Keratinocyte (primary cell): ENCODE measurements at regions not wholly inside any gene's neighbourhood (a gene's known extent, or its start where the extent isn't known, plus 50 kb on each side); places are given as distances from the start of the nearest gene placed in this dataset.

Source experiments
- DNase-seq: peaks from one replicate; pipeline ENCODE4 v3.0.0-alpha.2; 2011; ENCODE audit warnings: low read depth, missing footprints, low spot score
- FAIRE-seq: peaks from 2 replicates; lab custom pipeline; 2011; peaks lifted over from hg19 to GRCh38; lab: Jason Lieb, UNC
- H2AFZ ChIP-seq: 2 replicates; pipeline ENCODE4 v1.6.0; 2012; ENCODE audit warnings: low read length, control low read depth, inconsistent platforms; ENCODE audit not compliant: control insufficient read depth
- H3K27ac ChIP-seq: 2 replicates; pipeline ENCODE4 v1.5.1; 2011; ENCODE audit warnings: low read length; ENCODE audit not compliant: control insufficient read depth, insufficient read depth
- H3K27me3 ChIP-seq: 3 replicates; pipeline ENCODE4 v1.6.0; 2011; ENCODE audit warnings: low read length; ENCODE audit not compliant: control insufficient read depth, insufficient read depth; ENCODE audit errors: extremely low read depth
- H3K36me3 ChIP-seq, 2 experiments: 2 replicates in 1 of 2; 3 replicates in 1 of 2; pipeline ENCODE4 v1.5.1; 2011; ENCODE audit warnings: low read length in 2 of 2, mild to moderate bottlenecking in 1 of 2; ENCODE audit not compliant: control insufficient read depth in 2 of 2, insufficient read depth in 2 of 2; ENCODE audit errors: extremely low read depth in 1 of 2
- H3K4me1 ChIP-seq: 3 replicates; pipeline ENCODE4 v1.5.1; 2011; ENCODE audit warnings: low read length; ENCODE audit not compliant: control insufficient read depth, insufficient read depth; ENCODE audit errors: extremely low read depth
- H3K4me2 ChIP-seq: 3 replicates; pipeline ENCODE4 v1.6.0; 2011; ENCODE audit warnings: low read depth, low read length; ENCODE audit not compliant: control insufficient read depth, insufficient read depth; ENCODE audit errors: extremely low read depth
- H3K4me3 ChIP-seq, 3 experiments: fragments of 200-600 bp in 1 of 3; sonication (generic) in 1 of 3; 2 replicates in 2 of 3; 3 replicates in 1 of 3; pipeline ENCODE4 v1.5.1; 2011 to 2016; ENCODE audit warnings: low read length in 3 of 3, mild to moderate bottlenecking in 3 of 3, control low read depth in 2 of 3, inconsistent platforms in 1 of 3, low read depth in 1 of 3, mixed read lengths in 1 of 3, mixed run types in 1 of 3, moderate library complexity in 1 of 3; ENCODE audit not compliant: control insufficient read depth in 2 of 3, insufficient read depth in 2 of 3; ENCODE audit errors: extremely low read depth in 1 of 3
- H3K79me2 ChIP-seq: 2 replicates; pipeline ENCODE4 v1.6.0; 2012; ENCODE audit warnings: low read length; ENCODE audit not compliant: control insufficient read depth, insufficient read depth
- H3K9ac ChIP-seq: 3 replicates; pipeline ENCODE4 v1.6.0; 2011; ENCODE audit warnings: low read length; ENCODE audit not compliant: control insufficient read depth, insufficient read depth; ENCODE audit errors: extremely low read depth
- H3K9me1 ChIP-seq: 3 replicates; pipeline ENCODE4 v1.6.0; 2011; ENCODE audit warnings: low read length; ENCODE audit not compliant: control insufficient read depth, insufficient read depth; ENCODE audit errors: extremely low read depth
- H3K9me3 ChIP-seq: 2 replicates; pipeline ENCODE4 v1.5.1; 2012; ENCODE audit warnings: low read depth, low read length; ENCODE audit not compliant: control insufficient read depth
- H4K20me1 ChIP-seq: 3 replicates; pipeline ENCODE4 v1.6.0; 2011; ENCODE audit warnings: low read length; ENCODE audit not compliant: control insufficient read depth, insufficient read depth; ENCODE audit errors: extremely low read depth
- CTCF ChIP-seq, 3 experiments: IDR thresholded peaks in 1 of 3; conservative IDR thresholded peaks in 1 of 3; optimal IDR thresholded peaks in 1 of 3; 2 replicates in 2 of 3; 3 replicates in 1 of 3; pipeline versions ENCODE3 to v1.5.1; 2011; ENCODE audit warnings: low read length in 3 of 3, mild to moderate bottlenecking in 3 of 3, moderate library complexity in 2 of 3, control low read depth in 1 of 3, inconsistent platforms in 1 of 3; ENCODE audit not compliant: insufficient read depth in 2 of 3; ENCODE audit errors: extremely low read depth in 1 of 3
- EZH2 ChIP-seq: IDR thresholded peaks from one replicate; pipeline ENCODE4 v1.6.1; 2012; ENCODE audit warnings: inconsistent platforms, mild to moderate bottlenecking, low read length, moderate library complexity
- dilution Hi-C: fragments of 300-500 bp; cut with MboI; formaldehyde crosslinking; loops from one replicate; pipeline ENCODE4 v1.7.0; 2020; ENCODE audit warnings: low sequenced_read_pairs; ENCODE audit not compliant: extremely low pct_ligation_motif_present

DNA sequence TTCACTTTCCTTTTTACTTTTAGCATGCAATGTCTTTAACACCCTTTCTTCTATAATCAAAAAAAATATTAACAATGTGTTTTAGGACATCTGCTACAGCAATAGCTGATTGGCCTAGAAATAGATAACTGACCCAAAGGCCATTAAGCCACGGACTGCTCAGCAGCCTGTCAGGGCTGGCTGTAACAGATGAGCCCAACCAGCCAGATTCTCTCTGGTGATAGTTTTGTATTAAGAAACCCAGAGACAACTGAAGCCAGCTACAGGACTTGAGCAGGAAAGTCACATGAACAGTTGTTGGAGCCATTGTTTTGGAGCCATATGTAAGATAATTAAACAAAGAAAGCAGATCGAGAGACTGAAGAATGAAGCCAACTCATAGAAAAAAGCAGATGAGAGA, 80.3 kb downstream of the DDIT4L start:
- Histone ChIP-seq H3K27ac (no peak overlapping the region), H3K4me2 (no peak overlapping the region), H3K9ac (no peak overlapping the region), H3K36me3 (no peaks in the 10 kb centered on the region), H3K9me1 (no peaks in the 10 kb centered on the region), H3K9me3 (no peaks in the 10 kb centered on the region), H2AFZ (no peak overlapping the region), H3K79me2 (no peaks in the 10 kb centered on the region), H3K4me1 (no peaks in the 10 kb centered on the region), H4K20me1 (no peaks in the 10 kb centered on the region), H3K4me3 (no peak overlapping the region), H3K27me3 (no peaks in the 10 kb centered on the region)
- DNase-seq = no peak
- dilution Hi-C loops = no loop called here
- TF ChIP-seq CTCF (optimal IDR thresholded peaks at IDR 0.05 in 1 of 3, IDR thresholded peaks at IDR 0.05 in 1 of 3, conservative IDR thresholded peaks at IDR 0.05 in 1 of 3; ENCODE audit: extremely low read depth in 1 of 3, insufficient read depth in 2 of 3, low read length in 3 of 3) = no peak
- no peak for TF ChIP-seq EZH2
- no peak for FAIRE-seq

- Histone ChIP-seq H2AFZ (no peak overlapping the region), H3K79me2 (no peaks in the 10 kb centered on the region), H3K36me3 (no peaks in the 10 kb centered on the region), H3K9me1 (no peaks in the 10 kb centered on the region), H3K9me3 (no peaks in the 10 kb centered on the region), H3K27me3 (no peaks in the 10 kb centered on the region), H4K20me1 (no peaks in the 10 kb centered on the region), H3K9ac (no peak overlapping the region), H3K4me2 (no peak overlapping the region), H3K27ac (no peak overlapping the region), H3K4me1 (no peaks in the 10 kb centered on the region), H3K4me3 (no peak overlapping the region)
- no peak for DNase-seq
- dilution Hi-C loops = no loop called here
- TF ChIP-seq CTCF (optimal IDR thresholded peaks at IDR 0.05 in 1 of 3, IDR thresholded peaks at IDR 0.05 in 1 of 3, conservative IDR thresholded peaks at IDR 0.05 in 1 of 3; ENCODE audit: extremely low read depth in 1 of 3, insufficient read depth in 2 of 3, low read length in 3 of 3) (no peak), EZH2 (no peak)
- no peak for FAIRE-seq
Observed at GRCh38 chr4:100108869-100109268, 81.4 kb downstream of the DDIT4L start.
